ENCODE measurements at regions not wholly inside any gene's neighbourhood (a gene's known extent, or its start where the extent isn't known, plus 50 kb on each side); places are given as distances from the start of the nearest gene placed in this dataset.

DNA sequence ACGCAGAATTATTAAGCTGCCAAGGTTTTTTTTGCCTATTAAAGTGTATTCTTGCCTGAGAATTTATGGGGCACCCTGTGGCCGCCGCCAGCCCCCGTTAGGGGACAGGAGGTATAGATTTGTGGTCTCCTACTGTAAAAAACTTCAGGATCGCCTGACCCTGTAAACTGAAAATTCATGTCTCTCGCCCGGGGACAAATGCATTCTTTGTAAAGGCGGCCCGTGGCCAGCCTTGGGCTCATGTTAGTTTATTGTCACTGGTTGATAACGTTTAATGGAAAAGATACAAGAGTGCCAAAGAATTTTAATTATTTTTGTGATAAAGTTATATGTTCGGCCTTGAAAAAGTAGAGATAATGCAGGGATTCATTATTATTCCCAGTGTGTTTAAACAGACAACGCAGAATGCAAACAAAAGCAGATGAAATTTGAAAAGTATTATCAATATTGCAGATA, 141.7 kb downstream of the URI1 start:
- no peak for DNase-seq
- no peaks in the 10 kb centered on the region for H3K36me3 ChIP-seq (ENCODE audit: insufficient read depth, low read length)
- no peak overlapping the region for H3K4me3 ChIP-seq (ENCODE audit: low read length)
- H3K27ac Mint-ChIP-seq = no peak overlapping the region
- H3K9me3 Mint-ChIP-seq = no peaks in the 10 kb centered on the region
- no peaks in the 10 kb centered on the region for H3K4me1 ChIP-seq (ENCODE audit: insufficient read depth, low read length)
- peaks cover 0 to 10% of the 10 kb centered on the region in 2 experiments for H3K9me3 ChIP-seq (ENCODE audit: control insufficient read depth in 1 of 2, insufficient read depth in 1 of 2, low read length in 2 of 2)
- ChIA-PET POLR2A (no interaction called here), CTCF (interaction anchor here (0.6 kb wide), 1 partner anchor 330 kb away, joined by 3 read pairs; no protein-coding TSS in a partner anchor)
- intact Hi-C loops (cut with DNase I, micrococcal nuclease) = no loop called here
- H3K36me3 Mint-ChIP-seq (ENCODE audit: low read depth) = no peaks in the 10 kb centered on the region
- H3K27me3 ChIP-seq (ENCODE audit: control insufficient read depth in 1 of 2, insufficient read depth in 2 of 2, low read length in 2 of 2) = peaks cover 0 to 11% of the 10 kb centered on the region in 2 experiments
- no peak overlapping the region for H3K4me3 Mint-ChIP-seq
- H3K27me3 Mint-ChIP-seq = peaks cover 5% of the 10 kb centered on the region
- TF ChIP-seq CTCF (IDR thresholded peaks at IDR 0.05) = no peak
- no peak overlapping the region for H3K27ac ChIP-seq (ENCODE audit: low read depth in 1 of 2, low read length in 2 of 2)
- no peaks in the 10 kb centered on the region for H3K4me1 Mint-ChIP-seq (ENCODE audit: low read depth)
- ATAC-seq (ENCODE audit: poor library complexity) = no peak

DNA sequence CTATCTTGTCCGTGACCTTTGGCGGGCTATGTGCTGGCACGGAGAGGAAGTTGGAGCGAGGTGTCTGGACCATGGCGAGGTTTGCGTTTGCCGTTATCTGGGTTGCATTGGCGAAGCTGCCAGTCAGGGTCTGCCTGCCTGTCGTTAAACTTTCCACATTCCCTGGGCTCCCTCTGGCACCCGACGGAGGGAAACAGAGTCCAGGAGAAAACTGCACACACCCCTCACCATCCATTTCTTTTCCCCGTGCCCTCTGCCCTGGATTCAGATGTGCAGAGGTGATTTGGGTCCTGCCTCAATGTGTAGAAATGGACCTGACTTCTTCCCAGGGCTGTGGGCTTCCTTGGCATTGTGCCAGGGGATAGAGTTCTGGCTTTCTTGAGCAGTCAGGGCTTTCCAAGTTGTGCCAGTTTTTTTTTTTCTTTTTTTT, 142.4 kb downstream of the URI1 start:
- CTCF ChIA-PET = no interaction called here
- H3K4me3 Mint-ChIP-seq = no peak overlapping the region
- H3K27ac ChIP-seq (ENCODE audit: low read depth in 1 of 2, low read length in 2 of 2) = no peak overlapping the region
- H3K27me3 Mint-ChIP-seq = peaks cover 5% of the 10 kb centered on the region
- no peaks in the 10 kb centered on the region for H3K4me1 ChIP-seq (ENCODE audit: insufficient read depth, low read length)
- ATAC-seq (ENCODE audit: poor library complexity) = no peak
- H3K27me3 ChIP-seq (ENCODE audit: control insufficient read depth in 1 of 2, insufficient read depth in 2 of 2, low read length in 2 of 2) = peaks cover 0 to 11% of the 10 kb centered on the region in 2 experiments
- no peaks in the 10 kb centered on the region for H3K4me1 Mint-ChIP-seq (ENCODE audit: low read depth)
- H3K9me3 ChIP-seq (ENCODE audit: control insufficient read depth in 1 of 2, insufficient read depth in 1 of 2, low read length in 2 of 2) = peaks cover 0 to 10% of the 10 kb centered on the region in 2 experiments
- POLR2A ChIA-PET = no interaction called here
- H3K36me3 ChIP-seq (ENCODE audit: insufficient read depth, low read length) = no peaks in the 10 kb centered on the region
- no peaks in the 10 kb centered on the region for H3K9me3 Mint-ChIP-seq
- H3K27ac Mint-ChIP-seq = no peak overlapping the region
- no peak for TF ChIP-seq CTCF (IDR thresholded peaks at IDR 0.05)
- DNase-seq = no peak
- intact Hi-C loops (cut with DNase I, micrococcal nuclease) = no loop called here
- H3K36me3 Mint-ChIP-seq (ENCODE audit: low read depth) = no peaks in the 10 kb centered on the region
- no peak overlapping the region for H3K4me3 ChIP-seq (ENCODE audit: low read length)

- Histone ChIP-seq H3K27me3 (ENCODE audit: control insufficient read depth in 1 of 2, insufficient read depth in 2 of 2, low read length in 2 of 2) (peaks cover 0 to 11% of the 10 kb centered on the region in 2 experiments), H3K4me3 (ENCODE audit: low read length) (no peak overlapping the region), H3K9me3 (ENCODE audit: control insufficient read depth in 1 of 2, insufficient read depth in 1 of 2, low read length in 2 of 2) (peaks cover 0 to 9% of the 10 kb centered on the region in 2 experiments), H3K36me3 (ENCODE audit: insufficient read depth, low read length) (no peaks in the 10 kb centered on the region), H3K4me1 (ENCODE audit: insufficient read depth, low read length) (no peaks in the 10 kb centered on the region), H3K27ac (ENCODE audit: low read depth in 1 of 2, low read length in 2 of 2) (no peak overlapping the region)
- Mint-ChIP-seq H3K27me3 (peaks cover 5% of the 10 kb centered on the region), H3K36me3 (ENCODE audit: low read depth) (no peaks in the 10 kb centered on the region), H3K4me3 (no peak overlapping the region), H3K4me1 (ENCODE audit: low read depth) (no peaks in the 10 kb centered on the region), H3K27ac (no peak overlapping the region), H3K9me3 (no peaks in the 10 kb centered on the region)
- DNase-seq = no peak
- intact Hi-C loops (cut with DNase I, micrococcal nuclease) = no loop called here
- TF ChIP-seq CTCF (IDR thresholded peaks at IDR 0.05) = no peak
- CTCF ChIA-PET = no interaction called here
- ATAC-seq (ENCODE audit: poor library complexity) = no peak
- POLR2A ChIA-PET = no interaction called here
Measured at GRCh38 chr19:30085394-30085793, 143.4 kb downstream of the URI1 start.

All from CD4-positive, alpha-beta T cell (primary cell).